MM.1S (cell line): ENCODE measurements at regions not wholly inside any gene's neighbourhood (a gene's known extent, or its start where the extent isn't known, plus 50 kb on each side); places are given as distances from the start of the nearest gene placed in this dataset.

Experiments used
- DNase-seq: peaks from one replicate; pipeline ENCODE4 v3.0.0-alpha.2; 2015
- H2AFZ ChIP-seq: fragments of 300-600 bp; sonication (generic); 2 replicates; pipeline ENCODE4 v1.6.0; 2016; ENCODE audit warnings: antibody characterized with exemption, low read length
- H3F3A ChIP-seq: fragments of 300-600 bp; sonication (generic); 2 replicates; pipeline ENCODE4 v1.6.1; 2016; ENCODE audit warnings: mild to moderate bottlenecking, antibody characterized with exemption, low read length, moderate library complexity, mixed read lengths; ENCODE audit not compliant: insufficient read depth
- H3K27ac ChIP-seq: fragments of 300-600 bp; sonication (generic); 2 replicates; pipeline ENCODE4 v1.5.1; 2016; ENCODE audit warnings: mild to moderate bottlenecking, low read length
- H3K27me3 ChIP-seq: fragments of 300-600 bp; sonication (generic); replicated peaks from 2 replicates; pipeline ENCODE4 v1.6.0; 2016; ENCODE audit warnings: low read length; ENCODE audit not compliant: insufficient read depth
- H3K36me3 ChIP-seq: fragments of 300-600 bp; sonication (generic); replicated peaks from 2 replicates; pipeline ENCODE4 v1.6.1; 2016; ENCODE audit warnings: mild to moderate bottlenecking, low read length, mixed read lengths; ENCODE audit not compliant: insufficient read depth
- H3K4me1 ChIP-seq: fragments of 300-600 bp; sonication (generic); 2 replicates; pipeline ENCODE4 v1.6.1; 2016; ENCODE audit warnings: low read length, mixed read lengths
- H3K4me2 ChIP-seq: fragments of 300-600 bp; sonication (generic); 2 replicates; pipeline ENCODE4 v1.6.0; 2016; ENCODE audit warnings: low read depth, low read length
- H3K4me3 ChIP-seq: fragments of 300-600 bp; sonication (generic); 2 replicates; pipeline ENCODE4 v1.5.1; 2016; ENCODE audit warnings: low read length, mixed read lengths
- H3K79me2 ChIP-seq: fragments of 300-600 bp; sonication (generic); 2 replicates; pipeline ENCODE4 v1.6.1; 2016; ENCODE audit warnings: mixed run types, low read length, mixed read lengths
- H3K9ac ChIP-seq: fragments of 300-600 bp; sonication (generic); 2 replicates; pipeline ENCODE4 v1.6.1; 2016; ENCODE audit warnings: low read length, mixed read lengths
- H3K9me2 ChIP-seq: fragments of 300-600 bp; sonication (generic); replicated peaks from 2 replicates; pipeline ENCODE4 v1.6.1; 2016; ENCODE audit warnings: mild to moderate bottlenecking, low read length, mixed read lengths; ENCODE audit not compliant: insufficient read depth
- H3K9me3 ChIP-seq: fragments of 300-600 bp; sonication (generic); replicated peaks from 2 replicates; pipeline ENCODE4 v1.6.1; 2016; ENCODE audit warnings: mild to moderate bottlenecking, low read length, mixed read lengths; ENCODE audit not compliant: insufficient read depth
- H4K20me1 ChIP-seq: fragments of 300-600 bp; sonication (generic); 2 replicates; pipeline ENCODE4 v1.6.1; 2016; ENCODE audit warnings: mild to moderate bottlenecking, low read length, moderate library complexity, mixed read lengths; ENCODE audit not compliant: insufficient read depth
- CTCF ChIP-seq: fragments of 300-600 bp; sonication (generic); IDR thresholded peaks from 2 replicates; pipeline ENCODE4 v1.5.1; 2016; ENCODE audit warnings: antibody characterized with exemption, low read length, mixed read lengths
- EZH2 ChIP-seq: fragments of 300-600 bp; sonication (generic); optimal IDR thresholded peaks from 2 replicates; pipeline ENCODE3; 2017; ENCODE audit warnings: low read depth, mild to moderate bottlenecking, antibody characterized with exemption, low read length, mixed read lengths
- EZH2phosphoT487 ChIP-seq: fragments of 300-600 bp; sonication (generic); IDR thresholded peaks from 2 replicates; pipeline ENCODE4 v1.6.1; 2018; ENCODE audit warnings: antibody characterized with exemption, low read length

GRCh38 chr13:107753291-107753690 is 462.0 kb downstream of the LIG4 start:
- Histone ChIP-seq H3K27me3 (no peaks in the 10 kb centered on the region), H3K9me3 (no peaks in the 10 kb centered on the region), H3F3A (no peaks in the 10 kb centered on the region), H3K79me2 (no peaks in the 10 kb centered on the region), H3K4me1 (no peaks in the 10 kb centered on the region), H3K27ac (no peak overlapping the region), H3K9ac (no peak overlapping the region), H3K9me2 (no peaks in the 10 kb centered on the region), H4K20me1 (no peaks in the 10 kb centered on the region), H3K4me3 (no peak overlapping the region), H3K36me3 (no peaks in the 10 kb centered on the region), H3K4me2 (no peak overlapping the region), H2AFZ (no peak overlapping the region)
- no peak for DNase-seq
- TF ChIP-seq CTCF (no peak), EZH2phosphoT487 (no peak), EZH2 (no peak)

GRCh38 chr13:107743983-107744382 is 471.4 kb downstream of the LIG4 start:
- H3K36me3 ChIP-seq: no peaks in the 10 kb centered on the region
- TF ChIP-seq CTCF: no peak
- no peaks in the 10 kb centered on the region for H3F3A ChIP-seq
- no peaks in the 10 kb centered on the region for H3K9me2 ChIP-seq
- no peak overlapping the region for H3K4me3 ChIP-seq
- no peak overlapping the region for H2AFZ ChIP-seq
- H3K4me1 ChIP-seq: no peaks in the 10 kb centered on the region
- no peaks in the 10 kb centered on the region for H3K27me3 ChIP-seq
- no peak overlapping the region for H3K4me2 ChIP-seq
- H3K79me2 ChIP-seq: no peaks in the 10 kb centered on the region
- DNase-seq: no peak
- H4K20me1 ChIP-seq: no peaks in the 10 kb centered on the region
- no peaks in the 10 kb centered on the region for H3K9me3 ChIP-seq
- H3K9ac ChIP-seq: no peak overlapping the region
- no peak overlapping the region for H3K27ac ChIP-seq

GRCh38 chr13:107743526-107743925 is 471.8 kb downstream of the LIG4 start:
- no peak for DNase-seq
- no peaks in the 10 kb centered on the region for H3K79me2 ChIP-seq

More at GRCh38 chr13:107743526-107743925, 471.8 kb downstream of the LIG4 start:
- H3K4me2 ChIP-seq: no peak overlapping the region
- no peak overlapping the region for H2AFZ ChIP-seq
- no peaks in the 10 kb centered on the region for H3F3A ChIP-seq
- H4K20me1 ChIP-seq: no peaks in the 10 kb centered on the region
- H3K9me3 ChIP-seq: no peaks in the 10 kb centered on the region
- H3K9ac ChIP-seq: no peak overlapping the region
- H3K4me1 ChIP-seq: no peaks in the 10 kb centered on the region
- no peaks in the 10 kb centered on the region for H3K9me2 ChIP-seq
- H3K27ac ChIP-seq: no peak overlapping the region
- H3K27me3 ChIP-seq: no peaks in the 10 kb centered on the region
- TF ChIP-seq EZH2phosphoT487 (no peak), EZH2 (no peak), CTCF (no peak)
- no peaks in the 10 kb centered on the region for H3K36me3 ChIP-seq
- no peak overlapping the region for H3K4me3 ChIP-seq
